OCI-LY1 (cell line): ENCODE measurements at regions not wholly inside any gene's neighbourhood (a gene's known extent, or its start where the extent isn't known, plus 50 kb on each side); places are given as distances from the start of the nearest gene placed in this dataset.

Experiments used
- EZH2 ChIP-seq: fragments of 200-600 bp; sonication (generic), shearing (Covaris generic); IDR thresholded peaks from 2 replicates; pipeline ENCODE4 v1.8.0; 2017; ENCODE audit warnings: borderline replicate concordance, mixed run types, mild to moderate bottlenecking, antibody characterized with exemption, low read length, moderate library complexity, mixed read lengths
- TF ChIP-seq, protein P1 (sequence below): fragments of 200-600 bp; sonication (generic), shearing (Covaris generic); IDR thresholded peaks from 2 replicates; pipeline ENCODE4 v1.5.1; 2017; ENCODE audit warnings: mild to moderate bottlenecking, antibody characterized with exemption, low read length, moderate library complexity, mixed read lengths

DNA sequence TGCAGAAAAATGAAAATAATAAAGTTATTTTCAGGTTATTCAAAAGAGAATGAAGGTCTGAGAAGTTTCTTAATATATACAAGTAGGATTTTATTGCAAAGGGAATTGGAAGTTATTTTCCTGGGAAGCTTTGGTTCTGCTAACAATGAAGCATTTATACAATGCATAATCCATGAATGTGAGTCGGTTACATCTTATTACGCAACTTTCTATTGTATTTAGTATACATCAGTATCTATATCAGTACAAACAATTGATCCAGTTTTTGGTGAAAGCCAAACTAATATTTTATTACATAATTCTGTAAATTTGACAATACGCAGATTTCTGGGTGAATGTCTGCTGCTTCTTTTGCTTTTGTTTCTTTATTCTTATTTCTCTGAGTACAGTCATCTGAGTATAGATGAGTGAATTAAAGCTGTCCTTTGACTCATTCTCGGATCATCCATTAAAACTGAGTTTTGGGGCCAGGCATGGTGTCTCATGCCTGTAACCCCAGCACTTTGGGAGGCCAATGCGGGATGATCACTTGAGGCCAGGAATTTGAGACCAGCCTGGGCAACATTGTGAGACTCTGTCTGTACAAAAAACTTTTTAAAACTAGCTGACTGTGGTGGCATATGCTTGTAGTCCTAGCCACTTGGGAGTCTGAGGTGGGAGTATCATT is 108.5 kb downstream of the SOCS6 start:
- TF ChIP-seq, protein P1, sequence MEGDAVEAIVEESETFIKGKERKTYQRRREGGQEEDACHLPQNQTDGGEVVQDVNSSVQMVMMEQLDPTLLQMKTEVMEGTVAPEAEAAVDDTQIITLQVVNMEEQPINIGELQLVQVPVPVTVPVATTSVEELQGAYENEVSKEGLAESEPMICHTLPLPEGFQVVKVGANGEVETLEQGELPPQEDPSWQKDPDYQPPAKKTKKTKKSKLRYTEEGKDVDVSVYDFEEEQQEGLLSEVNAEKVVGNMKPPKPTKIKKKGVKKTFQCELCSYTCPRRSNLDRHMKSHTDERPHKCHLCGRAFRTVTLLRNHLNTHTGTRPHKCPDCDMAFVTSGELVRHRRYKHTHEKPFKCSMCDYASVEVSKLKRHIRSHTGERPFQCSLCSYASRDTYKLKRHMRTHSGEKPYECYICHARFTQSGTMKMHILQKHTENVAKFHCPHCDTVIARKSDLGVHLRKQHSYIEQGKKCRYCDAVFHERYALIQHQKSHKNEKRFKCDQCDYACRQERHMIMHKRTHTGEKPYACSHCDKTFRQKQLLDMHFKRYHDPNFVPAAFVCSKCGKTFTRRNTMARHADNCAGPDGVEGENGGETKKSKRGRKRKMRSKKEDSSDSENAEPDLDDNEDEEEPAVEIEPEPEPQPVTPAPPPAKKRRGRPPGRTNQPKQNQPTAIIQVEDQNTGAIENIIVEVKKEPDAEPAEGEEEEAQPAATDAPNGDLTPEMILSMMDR: no peak
- TF ChIP-seq EZH2: no peak
